ENCODE measurements at regions not wholly inside any gene's neighbourhood (a gene's known extent, or its start where the extent isn't known, plus 50 kb on each side); places are given as distances from the start of the nearest gene placed in this dataset.

GRCh38 chr5:71932655-71933338 lies 174.5 kb upstream of the MAP1B start:
- TF ChIP-seq GATA3 (IDR thresholded peaks at IDR 0.05; ENCODE audit: low read depth, low read length) (no peak), GATA2 (IDR thresholded peaks at IDR 0.05; ENCODE audit: low read depth, low read length) (no peak)

Measured in SH-SY5Y (cell line).